Fibroblast of skin of right quadriceps (primary cell): ENCODE measurements at regions not wholly inside any gene's neighbourhood (a gene's known extent, or its start where the extent isn't known, plus 50 kb on each side); places are given as distances from the start of the nearest gene placed in this dataset.
A peak's percentile ranks its signal among the peaks of the same experiment; 100 is the strongest.

Experiments used
- DNase-seq: peaks from one replicate; pipeline ENCODE4 v3.0.0-alpha.2; 2013

GRCh38 chr11:80082406-80082805 is 641.6 kb upstream of the TENM4 start:
- no peak for DNase-seq

- no peak for DNase-seq
These were observed 636.3 kb upstream of the TENM4 start for GRCh38 chr11:80077113-80077512.

- no peak for DNase-seq
These were observed 634.0 kb upstream of the TENM4 start for GRCh38 chr11:80074837-80075236.

- DNase-seq: no peak
These were observed 625.5 kb upstream of the TENM4 start for GRCh38 chr11:80066291-80066690.

GRCh38 chr11:80065086-80065485 is 624.3 kb upstream of the TENM4 start:
- no peak for DNase-seq

DNA sequence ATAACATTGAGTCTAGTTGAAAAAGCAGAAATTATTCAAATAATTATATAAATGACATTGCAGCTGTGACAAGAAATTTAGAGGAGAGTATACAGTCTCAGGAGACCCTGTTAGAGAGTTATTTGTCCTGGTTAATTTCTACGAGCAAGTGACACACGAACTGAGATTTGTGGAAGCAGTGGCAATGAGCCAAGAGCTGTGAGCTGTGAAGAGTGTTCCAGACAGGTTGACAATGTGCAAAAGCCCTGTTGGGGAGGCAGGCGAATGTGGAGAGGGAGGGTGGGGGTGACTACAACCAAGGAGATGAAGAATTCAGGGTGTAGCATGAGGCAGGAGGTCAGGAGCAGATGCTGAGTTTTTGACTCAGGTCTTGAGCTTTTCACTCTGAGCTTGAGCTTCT is 620.2 kb upstream of the TENM4 start:
- DNase-seq: no peak

DNA sequence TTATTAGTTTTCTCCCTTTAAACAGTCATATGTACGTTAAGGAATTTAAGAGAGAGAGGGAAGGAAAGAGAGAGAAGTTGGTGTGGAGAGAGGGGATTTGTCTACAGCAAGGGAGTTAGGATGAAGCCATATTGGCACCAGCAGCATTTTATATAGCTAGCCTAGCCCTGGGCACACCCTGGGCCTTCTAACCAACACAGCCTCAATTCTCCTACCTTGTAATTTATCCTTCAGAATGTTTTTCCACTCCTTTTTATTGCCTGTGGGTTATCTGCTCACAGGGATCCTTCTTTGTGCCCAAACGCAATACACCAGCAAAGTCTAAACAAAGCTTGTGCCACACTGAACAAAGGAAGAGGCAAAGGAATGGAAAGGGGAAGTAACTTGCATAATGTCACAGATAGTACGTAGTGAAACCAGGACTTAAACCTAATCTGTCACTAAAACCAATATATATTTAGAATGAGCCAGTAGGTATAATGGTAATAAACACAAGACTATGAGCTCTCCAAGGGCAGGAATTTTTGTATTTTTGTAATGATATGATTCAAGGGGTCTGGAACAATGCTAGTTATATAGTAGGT is 613.8 kb upstream of the TENM4 start:
- DNase-seq: no peak

DNA sequence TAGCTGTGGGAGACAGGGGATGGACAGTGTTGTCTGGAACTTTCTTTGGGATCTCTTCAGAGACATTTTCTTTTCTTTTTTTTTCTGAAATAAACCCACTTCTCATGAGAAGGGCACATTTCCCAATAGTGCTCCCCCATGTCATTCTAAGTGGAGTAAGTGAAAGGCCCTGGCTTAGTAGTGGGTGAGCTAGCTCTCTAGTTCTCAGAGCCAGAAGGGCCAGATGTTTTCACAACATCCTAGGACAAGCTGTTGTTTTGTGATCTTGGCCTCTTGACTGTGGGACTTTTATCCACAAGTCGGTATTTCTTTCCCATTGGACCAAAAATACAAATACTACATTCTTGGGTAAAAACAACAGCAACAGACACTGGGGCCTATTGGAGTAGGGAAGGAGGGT is 607.7 kb upstream of the TENM4 start:
- no peak for DNase-seq

- DNase-seq: no peak
These were observed 600.5 kb upstream of the TENM4 start for GRCh38 chr11:80041136-80042000.

- no peak for DNase-seq
These were observed 594.0 kb upstream of the TENM4 start for GRCh38 chr11:80034801-80035200.

DNA sequence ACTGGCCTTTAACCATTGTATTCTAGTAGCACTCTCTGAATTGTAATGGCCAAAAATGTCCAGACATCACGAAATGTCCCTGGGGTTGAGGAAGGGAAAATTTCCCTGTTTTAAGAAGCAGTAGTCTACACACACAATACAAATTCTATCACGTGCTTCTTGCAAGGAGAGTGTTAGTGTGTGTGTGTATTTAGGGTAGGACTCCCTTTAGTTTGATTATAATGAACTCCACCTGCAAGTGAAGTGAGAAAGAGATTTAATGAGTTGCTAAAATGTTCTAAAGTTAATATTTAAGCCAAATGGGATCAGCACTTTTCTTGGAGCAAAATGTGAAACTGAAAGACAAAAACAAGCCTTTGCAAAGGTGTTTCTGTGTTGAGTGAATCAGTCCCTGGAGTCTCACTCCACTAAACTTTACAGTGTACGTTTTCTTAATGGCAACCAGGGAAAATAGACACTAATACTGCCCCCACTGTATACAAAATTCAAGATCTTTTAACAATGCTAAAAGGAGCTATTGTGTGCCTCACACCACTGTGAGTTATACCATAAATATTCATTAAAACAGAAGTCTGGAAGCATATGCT is 590.3 kb upstream of the TENM4 start:
- no peak for DNase-seq

- no peak for DNase-seq
These were observed 588.2 kb upstream of the TENM4 start for GRCh38 chr11:80028998-80029397.

DNA sequence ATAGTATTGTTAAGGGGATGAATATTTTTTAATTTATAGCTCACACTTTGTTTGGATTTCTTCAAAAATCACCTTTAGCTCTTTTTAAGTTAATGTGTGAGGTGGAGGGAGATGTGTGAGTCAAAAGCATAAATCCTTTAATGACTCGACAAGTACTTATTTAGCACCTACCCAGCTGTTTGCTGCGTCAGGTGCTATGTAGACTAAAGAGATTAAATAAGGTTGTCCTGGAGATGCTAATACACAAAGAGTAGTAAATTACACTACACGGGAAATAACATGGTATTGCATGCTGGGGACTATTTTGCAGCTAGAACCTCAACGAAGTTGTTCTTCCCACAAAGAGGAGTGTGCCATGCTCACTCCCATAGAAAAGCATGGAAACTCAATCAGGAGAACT is 583.3 kb upstream of the TENM4 start:
- no peak for DNase-seq

DNA sequence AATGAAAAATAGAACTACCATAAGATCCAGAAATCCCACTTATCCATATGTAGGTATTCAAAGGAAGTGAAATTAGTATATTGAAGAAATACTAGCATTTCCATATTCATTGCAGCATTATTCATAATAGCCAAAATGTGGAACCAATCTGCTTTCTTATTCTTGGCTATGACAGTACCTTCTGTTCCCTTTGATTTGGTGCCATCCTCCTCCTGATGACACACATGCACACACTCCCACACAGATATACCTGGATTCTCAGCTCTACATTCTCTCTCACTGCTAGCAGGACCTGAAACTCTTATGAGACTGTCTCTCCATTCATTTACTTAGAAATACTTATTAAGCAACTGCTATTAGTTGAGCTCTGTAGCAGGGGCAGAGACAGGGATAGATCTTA is 582.6 kb upstream of the TENM4 start:
- no peak for DNase-seq

DNA sequence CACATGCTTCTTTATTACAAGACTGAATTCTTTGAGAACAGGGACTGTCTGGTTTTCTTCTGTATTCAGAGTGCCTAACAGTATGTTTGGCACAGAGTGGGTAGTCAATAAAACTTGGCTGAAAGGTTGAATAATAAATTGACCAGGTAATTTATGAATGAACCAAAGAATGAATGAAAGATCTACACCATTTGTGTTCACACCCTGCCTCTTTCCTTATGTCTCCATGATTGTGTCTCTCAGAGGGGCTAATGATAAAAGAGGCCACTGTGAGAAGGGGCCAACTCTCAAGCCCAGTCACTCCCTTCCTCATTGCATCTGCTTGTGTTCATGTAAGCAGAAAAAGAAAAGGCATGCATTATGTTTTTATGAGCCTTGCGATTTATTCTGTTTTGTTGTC is 569.7 kb upstream of the TENM4 start:
- no peak for DNase-seq

- no peak for DNase-seq
These were observed 568.3 kb upstream of the TENM4 start for GRCh38 chr11:80009081-80009480.

DNA sequence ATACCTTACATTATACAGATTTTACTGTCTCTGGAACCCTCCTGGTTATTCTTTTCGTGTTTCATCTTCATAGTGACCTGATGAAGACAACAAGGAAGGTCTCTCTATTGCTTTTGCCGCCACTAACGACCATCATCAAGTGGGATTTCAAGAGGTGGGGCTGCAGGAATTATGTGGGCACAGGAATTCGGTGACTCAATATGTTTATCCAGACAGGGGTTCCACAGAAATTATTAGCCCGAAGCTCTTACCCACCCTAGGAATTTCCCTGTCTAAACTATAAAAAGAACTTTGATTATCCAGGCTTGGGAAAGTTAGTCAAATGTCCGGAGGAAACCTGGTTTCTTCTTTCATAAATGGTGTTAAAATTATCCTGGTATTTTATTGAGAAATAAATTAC is 566.8 kb upstream of the TENM4 start:
- DNase-seq: no peak

DNA sequence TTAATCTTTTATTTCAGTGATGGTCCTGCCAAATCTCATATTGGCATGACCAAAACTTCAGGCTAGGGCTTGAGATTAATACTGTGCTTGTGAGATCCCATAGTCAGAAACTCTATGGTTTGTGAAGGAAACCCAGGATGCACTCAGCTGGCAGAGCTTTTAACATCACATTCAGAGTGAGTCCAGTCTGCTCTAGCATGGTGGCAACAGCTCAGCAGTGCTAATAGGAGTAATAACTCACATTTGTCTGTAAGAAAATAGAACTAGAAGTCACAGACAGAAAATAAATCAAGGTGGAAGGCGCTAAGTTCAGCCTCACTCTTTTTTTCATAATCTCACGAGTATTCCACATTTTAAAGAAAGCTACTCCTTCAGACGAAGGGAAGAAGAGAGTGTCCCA is 549.3 kb upstream of the TENM4 start:
- no peak for DNase-seq

DNA sequence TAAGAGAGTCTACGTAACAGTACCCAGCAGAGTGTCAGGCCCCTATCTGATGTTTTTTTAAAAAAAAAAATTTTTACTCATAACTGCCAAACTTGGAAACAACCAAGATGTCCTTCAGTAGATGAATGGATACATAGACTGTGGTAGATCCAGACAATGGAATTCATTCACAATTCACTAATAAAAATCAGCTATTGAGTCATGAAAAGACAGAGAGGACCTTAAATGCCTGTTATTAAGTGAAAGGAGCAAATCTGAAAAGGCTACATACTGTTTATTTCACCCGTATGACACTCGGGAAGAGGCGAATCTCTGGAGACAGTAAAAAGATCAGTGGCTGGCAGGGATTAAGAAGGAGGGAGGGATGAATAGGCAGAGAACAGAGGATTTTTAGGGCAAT is 541.4 kb upstream of the TENM4 start:
- no peak for DNase-seq

DNA sequence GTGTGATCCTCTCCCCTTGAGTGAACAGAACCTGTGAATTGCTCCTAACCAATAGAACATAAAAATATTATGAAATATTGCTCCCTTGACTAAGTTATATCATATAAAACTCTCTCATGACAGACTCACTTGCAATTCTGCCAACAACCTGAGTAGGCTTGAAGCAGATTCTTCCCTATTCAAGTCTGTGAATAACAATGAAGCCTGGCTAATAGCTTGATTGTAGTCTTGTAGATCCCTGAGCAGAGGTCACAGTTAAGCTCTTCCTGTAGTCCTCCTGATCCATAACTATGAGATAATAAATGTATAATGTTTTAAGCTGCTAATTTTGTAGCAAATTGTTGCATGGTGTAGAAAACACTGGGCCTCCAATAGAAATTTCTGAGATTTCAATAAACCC is 540.1 kb upstream of the TENM4 start:
- DNase-seq: no peak

GRCh38 chr11:79973721-79974617 is 533.1 kb upstream of the TENM4 start:
- DNase-seq: peak; percentile 32

DNA sequence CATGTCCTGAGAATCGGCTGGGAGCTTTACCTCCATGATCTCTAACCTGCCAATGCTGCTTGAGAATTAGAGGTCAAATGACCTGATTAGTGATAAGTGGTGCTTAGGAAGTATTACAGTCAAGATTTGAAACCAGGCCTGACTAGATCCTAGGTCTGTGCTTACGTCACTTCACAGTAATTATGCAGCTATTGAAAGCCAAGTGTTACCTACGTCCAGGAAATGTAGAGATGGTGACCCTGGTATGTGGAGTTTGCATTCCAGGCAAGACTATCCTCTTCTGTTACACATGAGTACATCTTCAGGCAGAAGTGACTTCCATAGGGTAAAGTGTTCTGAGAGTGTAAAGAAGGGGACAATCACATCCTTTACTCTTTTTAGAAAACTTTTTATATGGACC is 530.4 kb upstream of the TENM4 start:
- no peak for DNase-seq

DNA sequence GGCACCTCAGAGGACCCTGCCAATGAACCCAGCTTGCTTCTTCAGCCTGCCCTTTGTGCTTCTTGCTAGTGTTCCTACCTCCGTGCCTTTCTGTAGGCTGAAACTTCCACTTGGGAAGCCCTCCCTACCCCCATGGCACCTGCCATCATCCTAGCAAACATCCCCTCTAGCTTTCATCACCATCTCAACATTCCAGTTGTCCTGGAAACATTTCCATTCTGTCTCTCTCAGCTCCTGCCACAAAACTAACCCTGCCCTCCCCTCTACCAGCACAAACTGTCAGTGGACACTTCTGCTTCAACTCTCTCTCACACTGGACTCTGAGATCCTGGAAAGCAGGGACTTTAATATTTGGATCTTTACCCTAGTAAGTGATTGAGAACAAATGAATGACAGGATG is 525.8 kb upstream of the TENM4 start:
- DNase-seq: no peak
